SK-N-SH (cell line): ENCODE measurements at regions not wholly inside any gene's neighbourhood (a gene's known extent, or its start where the extent isn't known, plus 50 kb on each side); places are given as distances from the start of the nearest gene placed in this dataset.
A peak's percentile ranks its signal among the peaks of the same experiment; 100 is the strongest.

Source experiments
- CTCF ChIA-PET: fragments of 300-600, 350-600 bp; formaldehyde crosslinking; extraction: SDS; loops from one replicate; lab custom pipeline; 2021; lab: Yijun Ruan, JAX
- POLR2A ChIA-PET: fragments of 350-600 bp; sonication (Branson Sonifier 250); formaldehyde crosslinking; extraction: SDS; loops from one replicate; lab custom pipeline; 2020; ENCODE audit warnings: antibody characterized with exemption, inconsistent platforms; lab: Yijun Ruan, JAX
- DNase-seq: peaks from one replicate; pipeline ENCODE4 v3.0.0; 2012
- H2AFZ ChIP-seq: fragments of 200-600 bp; sonication (generic); 2 replicates; pipeline ENCODE4 v1.8.1; 2016; ENCODE audit warnings: antibody characterized with exemption, mild to moderate bottlenecking, low read depth
- H3F3A ChIP-seq: fragments of 200-600 bp; sonication (generic); replicated peaks from 2 replicates; pipeline ENCODE3; 2016; ENCODE audit warnings: antibody characterized with exemption, mild to moderate bottlenecking; ENCODE audit not compliant: insufficient read depth
- H3K27ac ChIP-seq, 2 experiments: fragments of 200-500 bp in 1 of 2; fragments of 200-600 bp in 1 of 2; sonication (Bioruptor generic) in 1 of 2; sonication (generic), shearing (Covaris generic) in 1 of 2; 2 replicates each; pipeline versions ENCODE4 v1.5.1 to v1.6.1; 2014 to 2016; ENCODE audit warnings: low read depth in 2 of 2, inconsistent platforms in 1 of 2, low read length in 1 of 2, mild to moderate bottlenecking in 1 of 2, mixed read lengths in 1 of 2
- H3K27me3 ChIP-seq: fragments of 200-600 bp; sonication (generic), shearing (Covaris generic); 2 replicates; pipeline ENCODE4 v1.6.1; 2016; ENCODE audit warnings: mixed run types; ENCODE audit not compliant: insufficient read depth
- H3K36me3 ChIP-seq, 2 experiments: fragments of 200-500 bp in 1 of 2; fragments of 200-600 bp in 1 of 2; sonication (Bioruptor generic) in 1 of 2; sonication (generic) in 1 of 2; replicated peaks in 1 of 2; 2 replicates each; pipeline versions ENCODE3 to v1.5.1; 2014 to 2016; ENCODE audit warnings: low read length in 1 of 2, mild to moderate bottlenecking in 1 of 2; ENCODE audit not compliant: insufficient read depth in 2 of 2, control insufficient read depth in 1 of 2
- H3K4me1 ChIP-seq, 2 experiments: fragments of 200-500 bp in 1 of 2; fragments of 200-600 bp in 1 of 2; sonication (Bioruptor generic) in 1 of 2; sonication (generic), shearing (Covaris generic) in 1 of 2; 2 replicates each; pipeline versions ENCODE4 v1.5.1 to v1.6.1; 2014 to 2016; ENCODE audit warnings: low read depth in 1 of 2, low read length in 1 of 2, mixed run types in 1 of 2; ENCODE audit not compliant: insufficient read depth in 2 of 2, control insufficient read depth in 1 of 2
- H3K4me2 ChIP-seq: fragments of 200-600 bp; sonication (generic), shearing (Covaris generic); 2 replicates; pipeline ENCODE4 v1.6.1; 2017; ENCODE audit warnings: mixed run types
- H3K4me3 ChIP-seq, 2 experiments: fragments of 200-500 bp in 1 of 2; fragments of 200-600 bp in 1 of 2; sonication (Bioruptor generic) in 1 of 2; sonication (generic), shearing (Covaris generic) in 1 of 2; 2 replicates each; pipeline versions ENCODE4 v1.5.1 to v1.8.1; 2014 to 2016; ENCODE audit warnings: low read depth in 2 of 2, inconsistent platforms in 1 of 2, low read length in 1 of 2, mild to moderate bottlenecking in 1 of 2, mixed read lengths in 1 of 2, moderate library complexity in 1 of 2
- H3K79me2 ChIP-seq: fragments of 200-600 bp; sonication (generic); 2 replicates; pipeline ENCODE4 v1.8.1; 2017; ENCODE audit warnings: mild to moderate bottlenecking; ENCODE audit not compliant: insufficient read depth
- H3K9ac ChIP-seq: fragments of 200-600 bp; sonication (generic); 2 replicates; pipeline ENCODE4 v1.6.1; 2017; ENCODE audit warnings: mixed run types
- H3K9me2 ChIP-seq: fragments of 200-600 bp; sonication (generic); 2 replicates; pipeline ENCODE4 v1.6.1; 2017; ENCODE audit warnings: mixed run types
- H3K9me3 ChIP-seq: fragments of 200-600 bp; sonication (generic); 2 replicates; pipeline ENCODE4 v1.6.1; 2017; ENCODE audit warnings: mixed run types, mild to moderate bottlenecking, moderate library complexity
- H4K20me1 ChIP-seq: fragments of 200-600 bp; sonication (generic); 2 replicates; pipeline ENCODE4 v1.6.1; 2017; ENCODE audit warnings: mild to moderate bottlenecking, mixed run types; ENCODE audit not compliant: insufficient read depth
- CHD2 ChIP-seq: fragments of 150-350 bp; IDR thresholded peaks from 2 replicates; pipeline ENCODE4 v1.6.1; 2018; ENCODE audit warnings: low read length; ENCODE audit not compliant: partially characterized antibody
- CTCF ChIP-seq: fragments of 200-600 bp; sonication (generic); IDR thresholded peaks from 2 replicates; pipeline ENCODE4 v1.6.1; 2017; ENCODE audit warnings: antibody characterized with exemption, mild to moderate bottlenecking, moderate library complexity
- ELF1 ChIP-seq: IDR thresholded peaks from 2 replicates; pipeline ENCODE4 v1.4.0; 2012
- EZH2phosphoT487 ChIP-seq: fragments of 200-600 bp; sonication (generic); IDR thresholded peaks from 2 replicates; pipeline ENCODE4 v1.6.1; 2017; ENCODE audit warnings: low read depth, mixed run types, mild to moderate bottlenecking, antibody characterized with exemption, moderate library complexity, borderline replicate concordance
- FOXJ3 ChIP-seq: sonication (generic); formaldehyde crosslinking; IDR thresholded peaks from 2 replicates; pipeline ENCODE4 v1.5.1; 2020; ENCODE audit warnings: mild to moderate bottlenecking, missing genetic modification reagents
- FOXM1 ChIP-seq: IDR thresholded peaks from 2 replicates; pipeline ENCODE4 v1.4.0; 2012; ENCODE audit warnings: low read depth, mild to moderate bottlenecking
- GABPA ChIP-seq: IDR thresholded peaks from 2 replicates; pipeline ENCODE4 v1.4.0; 2012; ENCODE audit warnings: low read depth, mild to moderate bottlenecking
- IRF3 ChIP-seq: fragments of 150-350 bp; IDR thresholded peaks from 2 replicates; pipeline ENCODE4 v1.6.1; 2016; ENCODE audit warnings: mild to moderate bottlenecking, low read depth, low read length
- JUND ChIP-seq: IDR thresholded peaks from 2 replicates; pipeline ENCODE4 v1.4.0; 2012
- MEF2A ChIP-seq: IDR thresholded peaks from 2 replicates; pipeline ENCODE4 v1.4.0; 2012; ENCODE audit warnings: low read depth, borderline replicate concordance
- MXI1 ChIP-seq: IDR thresholded peaks from 2 replicates; pipeline ENCODE4 v1.6.1; 2012; ENCODE audit warnings: mild to moderate bottlenecking, low read depth, low read length, improper control_type of control experiment
- PBX3 ChIP-seq: IDR thresholded peaks from 2 replicates; pipeline ENCODE4; 2012
- RAD21 ChIP-seq: IDR thresholded peaks from 2 replicates; pipeline ENCODE4 v1.6.1; 2012; ENCODE audit warnings: mild to moderate bottlenecking, low read length
- RXRA ChIP-seq: IDR thresholded peaks from 2 replicates; pipeline ENCODE4 v1.4.0; 2012; ENCODE audit warnings: low read depth, mild to moderate bottlenecking, borderline replicate concordance
- SMC3 ChIP-seq: IDR thresholded peaks from 2 replicates; pipeline ENCODE4 v1.6.1; 2012; ENCODE audit warnings: low read depth, low read length, improper control_type of control experiment
- TCF12 ChIP-seq: IDR thresholded peaks from 2 replicates; pipeline ENCODE4 v1.4.0; 2012
- TEAD4 ChIP-seq: IDR thresholded peaks from 2 replicates; pipeline ENCODE4 v1.4.0; 2012; ENCODE audit warnings: mild to moderate bottlenecking, borderline replicate concordance; ENCODE audit not compliant: insufficient read depth
- USF2 ChIP-seq: fragments of 150-350 bp; IDR thresholded peaks from 2 replicates; pipeline ENCODE4 v1.6.1; 2017; ENCODE audit warnings: antibody characterized with exemption, low read length, low read depth, borderline replicate concordance
- YY1 ChIP-seq: IDR thresholded peaks from 2 replicates; pipeline ENCODE4 v1.4.0; 2012; ENCODE audit warnings: low read depth, mild to moderate bottlenecking
- ZBTB33 ChIP-seq: IDR thresholded peaks from 2 replicates; pipeline ENCODE4 v1.4.0; 2012; ENCODE audit warnings: low read depth, borderline replicate concordance
- WGBS: methylation state at CpG from one replicate; pipeline ENCODE4 v1.1.6; 2017; ENCODE audit warnings: low lambda C conversion rate; 5-methylcytosine and 5-hydroxymethylcytosine counted together

GRCh38 chr7:116311816-116312471 lies 101.6 kb downstream of the TES start:
- H3F3A ChIP-seq, result peaks cover 16% of the 10 kb centered on the region

GRCh38 chr7:116315293-116315692 lies 105.0 kb downstream of the TES start:
- Histone ChIP-seq H3K9me3 (peaks cover 2% of the 10 kb centered on the region; the same call in 1 of the 2 replicates), H3K9me2 (no peaks in the 10 kb centered on the region), H3K9ac (peak overlapping the region; percentile 60), H3K27ac (peak overlapping the region; percentile 92 to 93; a peak in 3 of 4 replicates), H3K36me3 (no peaks in the 10 kb centered on the region), H2AFZ (peak overlapping the region; percentile 63), H3K4me3 (no peak overlapping the region), H3F3A (peaks cover 33% of the 10 kb centered on the region), H4K20me1 (no peaks in the 10 kb centered on the region), H3K4me1 (peaks cover 0 to 22% of the 10 kb centered on the region in 2 experiments; a peak in 3 of 4 replicates), H3K27me3 (no peaks in the 10 kb centered on the region), H3K4me2 (peak overlapping the region; percentile 50), H3K79me2 (no peaks in the 10 kb centered on the region)
- POLR2A ChIA-PET, result no interaction called here
- CTCF ChIA-PET, result interaction anchor here (1.6 kb wide), 1 partner anchor 57 kb away, joined by 4 read pairs; no protein-coding TSS in a partner anchor
- WGBS, result 20% methylated on average over 6 of the region's 6 CpGs
- DNase-seq, result no peak
- TF ChIP-seq CTCF, result no peak
- TF ChIP-seq MEF2A, result no peak
- TF ChIP-seq IRF3, result no peak
- peak; percentile 42; the same call in 1 of the 2 replicates for TF ChIP-seq TEAD4
- TF ChIP-seq GABPA, result no peak
- no peak for TF ChIP-seq RAD21
- TF ChIP-seq PBX3, result peak; percentile 78
- TF ChIP-seq ELF1, result no peak
- TF ChIP-seq MXI1, result no peak
- TF ChIP-seq EZH2phosphoT487, result no peak

More at GRCh38 chr7:116311816-116312471, 101.6 kb downstream of the TES start:
- Histone ChIP-seq H3K27ac (no peak overlapping the region), H3K4me1 (peaks cover 0 to 22% of the 10 kb centered on the region in 2 experiments; a peak in 3 of 4 replicates), H3K9me2 (no peaks in the 10 kb centered on the region), H3K4me2 (no peak overlapping the region), H4K20me1 (no peaks in the 10 kb centered on the region), H3K4me3 (no peak overlapping the region), H2AFZ (no peak overlapping the region), H3K9me3 (no peaks in the 10 kb centered on the region), H3K27me3 (no peaks in the 10 kb centered on the region), H3K36me3 (no peaks in the 10 kb centered on the region), H3K79me2 (no peaks in the 10 kb centered on the region), H3K9ac (no peak overlapping the region)
- no peak for TF ChIP-seq ELF1
- TF ChIP-seq CHD2, result no peak
- TF ChIP-seq YY1, result no peak
- no peak for TF ChIP-seq ZBTB33
- TF ChIP-seq JUND, result no peak
- TF ChIP-seq RAD21, result no peak
- no peak for TF ChIP-seq RXRA
- TF ChIP-seq FOXM1, result no peak
- no peak for TF ChIP-seq TCF12
- TF ChIP-seq USF2, result no peak
- no peak for TF ChIP-seq SMC3
- no peak for TF ChIP-seq FOXJ3 (CRISPR knock-in tag)
- TF ChIP-seq TEAD4, result no peak
- ChIA-PET POLR2A (no interaction called here), CTCF (interaction anchor here (1.2 kb wide), 1 partner anchor 9 kb away, joined by 3 read pairs; no protein-coding TSS in a partner anchor)
- no peak for DNase-seq
- WGBS, result 78% methylated on average over 3 of the region's 3 CpGs
